GM18508 (cell line): ENCODE measurements at regions not wholly inside any gene's neighbourhood (a gene's known extent, or its start where the extent isn't known, plus 50 kb on each side); places are given as distances from the start of the nearest gene placed in this dataset.

ENCODE experiments used
- ATAC-seq: cut with Tn5 transposase; IDR thresholded peaks from one replicate; pipeline ENCODE4 v1.9.1; 2021; ENCODE audit warnings: moderate number of reproducible peaks; ENCODE audit not compliant: insufficient read depth, unreplicated experiment

- no peak for ATAC-seq
These were observed 1061.0 kb upstream of the TMEM132C start for GRCh38 chr12:127205781-127206555.

GRCh38 chr12:127209318-127209717 is 1057.7 kb upstream of the TMEM132C start:
- no peak for ATAC-seq

- no peak for ATAC-seq
These were observed 1052.8 kb upstream of the TMEM132C start for GRCh38 chr12:127214186-127214585.

GRCh38 chr12:127223011-127223410 is 1044.0 kb upstream of the TMEM132C start:
- no peak for ATAC-seq

- no peak for ATAC-seq
These were observed 1043.2 kb upstream of the TMEM132C start for GRCh38 chr12:127223731-127224130.

GRCh38 chr12:127230843-127231260 is 1036.1 kb upstream of the TMEM132C start:
- ATAC-seq, result no peak

GRCh38 chr12:127231371-127231770 is 1035.6 kb upstream of the TMEM132C start:
- no peak for ATAC-seq

- no peak for ATAC-seq
These were observed 1034.0 kb upstream of the TMEM132C start for GRCh38 chr12:127233016-127233415.

- no peak for ATAC-seq
These were observed 1031.2 kb upstream of the TMEM132C start for GRCh38 chr12:127235761-127236160.

- ATAC-seq, result no peak
These were observed 1030.5 kb upstream of the TMEM132C start for GRCh38 chr12:127236491-127236890.

- no peak for ATAC-seq
These were observed 1029.8 kb upstream of the TMEM132C start for GRCh38 chr12:127237151-127237550.

- ATAC-seq, result no peak
These were observed 1028.9 kb upstream of the TMEM132C start for GRCh38 chr12:127238107-127238506.

GRCh38 chr12:127239781-127240180 is 1027.2 kb upstream of the TMEM132C start:
- ATAC-seq, result no peak

GRCh38 chr12:127240249-127240929 is 1026.6 kb upstream of the TMEM132C start:
- ATAC-seq, result no peak

GRCh38 chr12:127241072-127241817 is 1025.7 kb upstream of the TMEM132C start:
- ATAC-seq, result no peak

GRCh38 chr12:127245009-127245408 is 1022.0 kb upstream of the TMEM132C start:
- ATAC-seq, result no peak

- ATAC-seq, result no peak
These were observed 1021.5 kb upstream of the TMEM132C start for GRCh38 chr12:127245437-127245836.

- no peak for ATAC-seq
These were observed 1019.0 kb upstream of the TMEM132C start for GRCh38 chr12:127247937-127248336.

GRCh38 chr12:127249428-127249827 is 1017.5 kb upstream of the TMEM132C start:
- ATAC-seq, result no peak

- no peak for ATAC-seq
These were observed 1013.1 kb upstream of the TMEM132C start for GRCh38 chr12:127253797-127254327.
